ENCODE measurements at regions not wholly inside any gene's neighbourhood (a gene's known extent, or its start where the extent isn't known, plus 50 kb on each side); places are given as distances from the start of the nearest gene placed in this dataset.
"Not testable (repeated sequence)": the region's sequence is repeated elsewhere in the genome, so short reads cannot be mapped to it uniquely, and the experiment has no call there.

- no peaks in the 10 kb centered on the region for H3K36me3 ChIP-seq
- no peak for DNase-seq
- H3K9me3 ChIP-seq, result peaks cover 0 to 8% of the 10 kb centered on the region in 2 donors
- 31 to 46% methylated on average over 1 to 3 of the region's 3 CpGs for WGBS, 2 donors (ENCODE audit: low coverage in 1 of 2)
- H3K27ac ChIP-seq, result no peak overlapping the region
- H3K27me3 ChIP-seq, result no peaks in the 10 kb centered on the region
- no peaks in the 10 kb centered on the region for H3K4me1 ChIP-seq
- intact Hi-C loops (cut with DNase I; ENCODE audit: low total_unique reads) (no loop called here), in situ Hi-C loops (cut with MboI; ENCODE audit: low pct_ligation_motif_present in 1 of 4, low pct_unique_long_range_greater_than_20kb in 1 of 4, low sequenced_read_pairs in 3 of 4) (no loop called here)
- no peak overlapping the region for H3K4me3 ChIP-seq
- TF ChIP-seq CTCF (IDR thresholded peaks at IDR 0.05), result no peak
- TF ChIP-seq EP300 (IDR thresholded peaks at IDR 0.05; ENCODE audit: low read depth), result no peak
- no peak for TF ChIP-seq POLR2AphosphoS5 (IDR thresholded peaks at IDR 0.05)
- TF ChIP-seq POLR2A (IDR thresholded peaks at IDR 0.05), result no peak
Observed at GRCh38 chr3:22704166-22704565, 499.0 kb upstream of the UBE2E2 start.

- Histone ChIP-seq H3K27ac (no peak overlapping the region), H3K36me3 (no peaks in the 10 kb centered on the region), H3K4me1 (no peaks in the 10 kb centered on the region), H3K9me3 (peaks cover 0 to 8% of the 10 kb centered on the region in 2 donors), H3K27me3 (no peaks in the 10 kb centered on the region), H3K4me3 (no peak overlapping the region)
- WGBS, 2 donors (ENCODE audit: low coverage in 1 of 2), result 57 to 71% methylated on average over 3 to 6 of the region's 6 CpGs
- in situ Hi-C loops (cut with MboI; ENCODE audit: low pct_ligation_motif_present in 1 of 4, low pct_unique_long_range_greater_than_20kb in 1 of 4, low sequenced_read_pairs in 3 of 4), result no loop called here
- TF ChIP-seq EP300 (IDR thresholded peaks at IDR 0.05; ENCODE audit: low read depth) (no peak), POLR2AphosphoS5 (IDR thresholded peaks at IDR 0.05) (no peak), POLR2A (IDR thresholded peaks at IDR 0.05) (no peak), CTCF (IDR thresholded peaks at IDR 0.05) (no peak)
- intact Hi-C loops (cut with DNase I; ENCODE audit: low total_unique reads), result no loop called here
- no peak for DNase-seq
Observed at GRCh38 chr3:22704571-22705354, 498.4 kb upstream of the UBE2E2 start.

GRCh38 chr3:22706922-22707321 lies 496.2 kb upstream of the UBE2E2 start:
- H3K4me1 ChIP-seq; H3K27me3 ChIP-seq; intact Hi-C loops (cut with DNase I; ENCODE audit: low total_unique reads); H3K9me3 ChIP-seq; H3K27ac ChIP-seq; H3K36me3 ChIP-seq; DNase-seq; in situ Hi-C loops (cut with MboI; ENCODE audit: low pct_ligation_motif_present in 1 of 4, low pct_unique_long_range_greater_than_20kb in 1 of 4, low sequenced_read_pairs in 3 of 4); H3K4me3 ChIP-seq: not testable (repeated sequence)
- WGBS, 2 donors (ENCODE audit: low coverage in 1 of 2), result 90 to 91% methylated on average over 2 to 10 of the region's 10 CpGs

GRCh38 chr3:22713936-22714335 lies 489.2 kb upstream of the UBE2E2 start:
- no peak for TF ChIP-seq EP300 (IDR thresholded peaks at IDR 0.05; ENCODE audit: low read depth)
- no peak for TF ChIP-seq CTCF (IDR thresholded peaks at IDR 0.05)
- no peak for TF ChIP-seq POLR2A (IDR thresholded peaks at IDR 0.05)
- no peak for TF ChIP-seq POLR2AphosphoS5 (IDR thresholded peaks at IDR 0.05)
- H3K27me3 ChIP-seq, result no peaks in the 10 kb centered on the region
- H3K4me3 ChIP-seq, result no peak overlapping the region
- no peak overlapping the region for H3K27ac ChIP-seq
- no peak for DNase-seq
- WGBS, 2 donors (ENCODE audit: low coverage in 1 of 2), result 13 to 25% methylated on average over 1 to 3 of the region's 3 CpGs
- intact Hi-C loops (cut with DNase I; ENCODE audit: low total_unique reads) (no loop called here), in situ Hi-C loops (cut with MboI; ENCODE audit: low pct_ligation_motif_present in 1 of 4, low pct_unique_long_range_greater_than_20kb in 1 of 4, low sequenced_read_pairs in 3 of 4) (no loop called here)
- H3K9me3 ChIP-seq, result no peaks in the 10 kb centered on the region
- no peaks in the 10 kb centered on the region for H3K4me1 ChIP-seq
- no peaks in the 10 kb centered on the region for H3K36me3 ChIP-seq

- no peak for TF ChIP-seq POLR2A (IDR thresholded peaks at IDR 0.05)
- no peak for TF ChIP-seq EP300 (IDR thresholded peaks at IDR 0.05; ENCODE audit: low read depth)
- TF ChIP-seq CTCF (IDR thresholded peaks at IDR 0.05), result no peak
- TF ChIP-seq POLR2AphosphoS5 (IDR thresholded peaks at IDR 0.05), result no peak
- Histone ChIP-seq H3K27ac (no peak overlapping the region), H3K27me3 (no peaks in the 10 kb centered on the region), H3K4me1 (no peaks in the 10 kb centered on the region), H3K9me3 (no peaks in the 10 kb centered on the region), H3K36me3 (no peaks in the 10 kb centered on the region), H3K4me3 (no peak overlapping the region)
- in situ Hi-C loops (cut with MboI; ENCODE audit: low pct_ligation_motif_present in 1 of 4, low pct_unique_long_range_greater_than_20kb in 1 of 4, low sequenced_read_pairs in 3 of 4), result no loop called here
- WGBS, 2 donors (ENCODE audit: low coverage in 1 of 2), result 80% methylated on average over 1 of the region's 1 CpG
- no peak for DNase-seq
- intact Hi-C loops (cut with DNase I; ENCODE audit: low total_unique reads), result no loop called here
Observed at GRCh38 chr3:22714749-22715148, 488.4 kb upstream of the UBE2E2 start.
